ENCODE measurements at regions not wholly inside any gene's neighbourhood (a gene's known extent, or its start where the extent isn't known, plus 50 kb on each side); places are given as distances from the start of the nearest gene placed in this dataset.
"Not testable (repeated sequence)": the region's sequence is repeated elsewhere in the genome, so short reads cannot be mapped to it uniquely, and the experiment has no call there.

DNA sequence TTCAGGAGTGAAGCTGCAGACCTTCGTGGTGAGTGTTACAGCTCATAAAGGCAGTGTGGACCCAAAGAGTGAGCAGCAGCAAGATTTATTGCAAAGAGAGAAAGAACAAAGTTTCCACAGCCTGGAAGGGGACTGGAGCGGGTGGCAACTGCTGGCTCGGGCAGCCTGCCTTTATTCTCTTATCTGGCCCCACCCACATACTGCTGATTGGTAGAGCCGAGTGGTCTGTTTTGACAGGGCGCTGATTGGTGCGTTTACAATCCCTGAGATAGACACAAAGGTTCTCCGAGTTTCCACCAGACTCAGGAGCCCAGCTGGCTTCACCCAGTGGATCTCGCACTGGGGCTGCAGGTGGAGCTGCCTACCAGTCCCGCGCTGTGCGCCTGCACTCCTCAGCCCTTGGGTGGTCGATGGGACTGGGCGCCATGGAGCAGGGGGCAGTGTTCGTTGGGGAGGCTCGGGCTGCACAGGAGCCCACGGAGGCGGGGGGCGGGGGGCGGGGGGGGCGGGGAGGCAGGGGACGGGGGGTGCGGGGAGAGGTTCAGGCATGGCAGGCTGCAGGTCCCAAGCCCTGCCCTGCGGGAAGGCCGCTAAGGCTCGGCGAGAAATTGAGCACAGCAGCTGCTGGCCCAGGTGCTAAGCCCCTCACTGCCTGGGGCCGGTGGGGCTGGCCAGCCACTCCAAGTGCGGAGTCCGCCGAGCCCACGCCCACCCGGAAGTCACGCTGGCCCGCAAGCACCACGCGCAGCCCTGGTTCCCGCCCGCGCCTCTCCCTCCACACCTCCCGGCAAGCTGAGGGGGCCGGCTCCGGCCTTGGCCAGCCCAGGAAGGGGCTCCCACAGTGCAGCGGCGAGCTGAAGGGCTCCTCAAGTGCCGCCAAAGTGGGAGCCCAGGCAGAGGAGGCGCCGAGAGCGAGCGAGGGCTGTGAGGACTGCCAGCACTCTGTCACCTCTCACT, 59.9 kb upstream of the EN2 start:
- not testable (repeated sequence) for DNase-seq

DNA sequence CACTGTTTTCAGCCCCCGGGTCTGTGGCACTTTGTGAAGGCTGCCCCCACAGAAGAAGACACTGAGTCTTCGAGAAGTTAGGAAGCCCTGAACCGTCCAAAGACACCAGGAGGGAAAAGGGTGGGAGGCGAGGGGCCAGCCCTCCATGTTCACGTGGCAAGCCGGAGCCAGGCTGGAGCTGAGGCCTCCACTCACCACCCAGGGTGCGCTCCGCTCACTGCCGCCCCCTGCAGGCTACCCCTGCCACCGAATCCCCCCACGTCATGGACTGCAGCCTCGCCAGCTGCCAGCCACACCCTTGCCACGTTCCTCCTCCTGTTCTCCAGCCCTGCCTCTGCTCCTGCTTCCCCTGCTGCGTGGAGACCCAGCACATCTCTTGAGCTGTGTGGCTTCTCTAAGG, 59.0 kb upstream of the EN2 start:
- DNase-seq = no peak

DNA sequence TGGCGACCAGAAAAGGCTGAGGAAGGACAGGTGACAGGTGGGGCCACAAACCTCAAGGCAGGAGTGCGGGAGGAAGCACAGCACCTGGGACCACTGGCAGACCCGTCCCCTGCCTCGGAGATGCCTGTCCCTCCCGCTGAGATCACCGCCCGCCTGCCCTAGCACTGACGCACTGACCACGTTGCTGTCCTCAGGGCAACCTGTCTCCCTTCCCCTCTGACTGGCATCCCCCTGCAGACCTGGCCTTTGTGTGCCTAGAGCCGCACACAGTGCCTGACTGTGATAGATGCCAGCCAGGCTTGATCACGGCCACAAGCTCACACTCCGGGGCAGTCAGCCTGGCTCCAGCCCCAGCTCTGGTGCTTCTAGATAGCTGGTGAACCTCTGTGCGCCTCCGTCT, 58.4 kb upstream of the EN2 start:
- DNase-seq = no peak

DNA sequence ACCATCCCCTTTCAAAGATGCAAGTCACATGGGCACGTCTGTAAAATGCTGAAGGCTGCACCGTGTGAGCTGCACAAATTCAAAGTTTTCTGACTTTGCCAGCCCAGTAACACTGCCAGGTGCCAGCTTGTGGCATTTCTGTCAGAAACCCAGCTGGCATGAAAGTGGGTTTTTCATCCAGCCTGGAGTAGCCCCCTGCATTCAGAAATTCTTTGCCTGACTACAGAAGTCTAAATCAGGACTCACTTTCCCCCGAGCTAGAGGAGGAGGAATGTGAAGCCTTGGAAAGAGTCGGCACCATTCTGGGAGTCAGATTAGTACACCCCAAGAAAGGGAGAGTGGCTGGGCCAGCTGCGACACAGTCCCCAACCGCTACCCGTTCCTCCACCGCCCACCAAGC, 56.7 kb upstream of the EN2 start:
- no peak for DNase-seq

DNA sequence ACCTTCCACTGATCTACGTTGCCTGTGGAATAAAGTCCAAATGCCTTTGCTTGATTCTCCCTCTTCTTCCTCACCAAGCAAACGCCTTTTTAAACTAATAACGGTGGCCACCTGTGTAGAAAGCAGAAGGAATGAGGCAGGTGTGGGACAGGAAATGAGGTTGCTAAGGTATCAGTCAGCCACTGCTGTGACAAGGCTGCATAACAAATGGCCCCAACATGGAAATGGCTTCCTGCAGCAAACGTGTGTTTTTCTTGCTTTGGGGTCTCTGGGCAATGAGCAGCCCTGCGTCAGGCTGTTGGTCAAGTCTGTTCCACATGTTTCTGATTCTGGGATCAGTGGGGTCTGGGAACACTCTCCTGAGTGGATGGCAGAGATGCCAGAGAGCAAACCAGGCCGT, 56.0 kb upstream of the EN2 start:
- DNase-seq = no peak

DNA sequence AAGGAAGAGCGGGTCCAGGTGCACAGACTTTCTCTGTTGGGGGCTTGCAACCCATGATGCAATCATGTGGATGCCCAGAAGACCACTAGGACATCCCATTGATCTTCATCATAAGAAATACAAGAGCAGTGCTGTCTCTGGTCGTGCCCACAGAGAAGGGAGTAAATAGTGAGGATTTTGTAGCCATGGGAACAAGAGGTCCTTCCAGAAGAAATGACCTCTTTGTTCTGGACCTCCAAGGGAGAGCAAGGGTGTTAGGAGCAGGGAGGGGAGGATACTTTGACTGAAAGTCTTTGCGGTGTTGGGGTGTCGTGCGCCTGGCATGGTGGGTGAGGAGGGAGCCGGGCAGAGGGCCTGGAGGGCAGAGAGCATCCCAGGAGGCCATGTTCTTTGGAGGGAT, 55.0 kb upstream of the EN2 start:
- no peak for DNase-seq

DNA sequence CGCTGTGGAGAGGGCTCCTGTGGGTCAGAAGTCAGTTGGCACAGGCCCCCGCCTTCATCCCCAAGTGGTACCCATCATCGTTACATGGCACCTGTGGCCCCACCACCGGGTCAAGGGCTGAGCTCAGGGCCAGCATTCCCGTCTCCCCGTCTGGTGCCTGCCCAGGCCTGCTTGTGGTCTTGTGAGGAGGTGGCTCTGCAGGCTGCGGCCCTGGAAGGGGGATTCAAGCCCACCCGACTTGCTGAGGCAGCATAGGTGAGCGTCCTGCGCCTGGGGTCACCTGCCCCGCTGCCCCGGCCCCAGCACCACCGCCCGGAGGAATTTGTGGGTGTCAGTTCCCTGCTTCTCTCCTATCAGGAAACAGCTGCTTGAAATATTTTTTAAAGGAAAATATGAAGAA, 53.0 kb upstream of the EN2 start:
- DNase-seq = no peak

DNA sequence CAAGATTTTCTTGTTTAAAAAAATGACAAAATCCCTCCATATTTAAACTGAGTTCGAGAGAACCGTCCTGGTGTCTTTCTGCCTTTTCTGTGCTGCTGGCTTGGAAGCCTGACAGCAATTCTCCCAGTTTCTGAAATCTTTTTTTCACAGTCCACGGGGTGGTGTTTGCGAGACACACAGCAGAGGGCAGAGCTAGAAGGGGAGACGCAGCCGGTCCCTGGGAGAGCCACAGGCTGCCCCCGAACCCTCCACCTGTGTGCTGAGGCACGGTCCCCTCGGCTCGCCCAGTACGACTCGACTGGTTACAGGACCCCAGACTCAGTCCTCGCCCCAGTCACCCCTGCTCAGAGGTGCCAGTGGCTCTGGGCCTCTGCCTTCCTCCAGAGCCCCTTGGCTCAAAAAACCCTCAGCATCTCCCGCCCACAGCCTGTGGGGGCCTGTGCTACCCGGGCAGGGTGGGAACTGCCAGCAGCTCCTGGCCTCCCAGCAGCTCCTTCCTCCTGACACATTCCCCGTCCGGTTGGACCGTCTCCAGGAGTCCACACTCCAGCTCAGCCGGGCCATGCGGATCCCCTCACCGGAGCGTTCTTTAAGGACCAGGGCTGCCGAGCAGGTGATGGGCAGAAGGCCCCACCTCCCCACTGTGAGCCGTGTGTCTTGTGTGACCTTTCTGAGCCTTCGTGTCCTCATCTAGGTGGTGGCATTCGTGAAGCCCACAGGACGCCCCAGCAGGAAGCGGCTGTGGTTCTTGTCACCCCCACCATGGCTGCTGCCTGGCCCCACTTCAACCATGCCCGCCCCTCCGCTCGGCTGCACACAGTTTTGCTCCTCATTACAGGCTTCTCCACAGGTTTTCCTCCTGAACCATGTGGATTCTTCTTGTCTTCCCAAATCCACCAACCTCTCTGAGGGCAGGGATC, 52.3 kb upstream of the EN2 start:
- DNase-seq = no peak

DNA sequence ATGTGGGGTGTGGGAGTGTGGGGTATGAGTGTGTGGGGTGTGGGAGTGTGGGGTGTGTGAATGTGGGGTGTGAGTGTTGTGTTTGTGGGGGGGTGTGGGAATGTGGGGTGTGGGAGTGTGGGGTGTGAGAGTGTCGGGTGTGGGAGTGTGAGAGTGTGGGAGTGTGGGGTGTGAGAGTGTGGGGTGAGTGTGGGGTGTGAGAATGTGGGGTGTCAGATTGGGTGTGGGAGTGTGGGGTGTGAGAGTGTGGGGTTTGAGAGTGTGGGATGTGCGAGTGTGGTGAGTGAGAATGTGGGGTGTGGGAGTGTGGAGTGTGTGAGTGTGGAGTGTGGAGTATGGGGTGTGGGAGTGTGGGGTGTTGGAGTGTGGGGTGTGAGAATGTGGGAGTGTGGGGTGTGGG, 50.1 kb upstream of the EN2 start:
- DNase-seq = no peak
